HEK293T (cell line): ENCODE measurements at regions not wholly inside any gene's neighbourhood (a gene's known extent, or its start where the extent isn't known, plus 50 kb on each side); places are given as distances from the start of the nearest gene placed in this dataset.

ENCODE experiments used
- CTCF ChIA-PET: fragments of 350-600 bp; formaldehyde crosslinking; extraction: SDS; loops from one replicate; lab custom pipeline; 2021; ENCODE audit warnings: antibody characterized with exemption, inconsistent platforms; lab: Yijun Ruan, JAX
- POLR2A ChIA-PET: fragments of 350-600 bp; formaldehyde crosslinking; extraction: SDS; loops from one replicate; lab custom pipeline; 2020; ENCODE audit warnings: antibody characterized with exemption, inconsistent platforms; lab: Yijun Ruan, JAX
- DNase-seq: peaks from one replicate; pipeline ENCODE4 v3.0.0; 2012; ENCODE audit warnings: mixed read lengths; ENCODE audit errors: extremely low spot score
- ARNT ChIP-seq: fragments of 450-650 bp; IDR thresholded peaks from 2 replicates; pipeline ENCODE4 v1.6.1; 2017; ENCODE audit warnings: mild to moderate bottlenecking
- BHLHE40 ChIP-seq: fragments of 450-650 bp; IDR thresholded peaks from 2 replicates; pipeline ENCODE4 v1.6.1; 2016; ENCODE audit warnings: mild to moderate bottlenecking, moderate library complexity, borderline replicate concordance
- CTBP1 ChIP-seq: fragments of 450-650 bp; IDR thresholded peaks from 2 replicates; pipeline ENCODE4 v1.6.1; 2016; ENCODE audit warnings: borderline replicate concordance
- ELF4 ChIP-seq: fragments of 450-650 bp; IDR thresholded peaks from 2 replicates; pipeline ENCODE4 v1.6.1; 2017; ENCODE audit warnings: antibody characterized with exemption
- FOXA1 ChIP-seq: fragments of 450-650 bp; IDR thresholded peaks from 2 replicates; pipeline ENCODE4 v1.6.1; 2016; ENCODE audit warnings: mild to moderate bottlenecking
- FOXK2 ChIP-seq: fragments of 450-650 bp; IDR thresholded peaks from 2 replicates; pipeline ENCODE4 v1.6.1; 2016; ENCODE audit warnings: mild to moderate bottlenecking
- FOXM1 ChIP-seq: fragments of 450-650 bp; IDR thresholded peaks from 2 replicates; pipeline ENCODE4 v1.6.1; 2017; ENCODE audit warnings: mild to moderate bottlenecking, borderline replicate concordance
- HDGF ChIP-seq: fragments of 450-650 bp; IDR thresholded peaks from 2 replicates; pipeline ENCODE4 v1.6.1; 2017; ENCODE audit warnings: antibody characterized with exemption, borderline replicate concordance
- L3MBTL2 ChIP-seq: fragments of 450-650 bp; conservative IDR thresholded peaks from 2 replicates; pipeline ENCODE4 v1.6.1; 2016; ENCODE audit warnings: mild to moderate bottlenecking
- LEF1 ChIP-seq: fragments of 450-650 bp; IDR thresholded peaks from 2 replicates; pipeline ENCODE4 v1.6.1; 2017; ENCODE audit warnings: mild to moderate bottlenecking, borderline replicate concordance
- NFRKB ChIP-seq: fragments of 450-650 bp; IDR thresholded peaks from 2 replicates; pipeline ENCODE4 v1.6.1; 2016; ENCODE audit warnings: mild to moderate bottlenecking, moderate library complexity
- SP1 ChIP-seq: fragments of 450-650 bp; IDR thresholded peaks from 2 replicates; pipeline ENCODE4 v1.6.1; 2017
- SUZ12 ChIP-seq: fragments of 450-650 bp; IDR thresholded peaks from 2 replicates; pipeline ENCODE4 v1.6.1; 2016; ENCODE audit warnings: mild to moderate bottlenecking
- TARDBP ChIP-seq: fragments of 450-650 bp; IDR thresholded peaks from 2 replicates; pipeline ENCODE4 v1.6.1; 2016
- ZNF384 ChIP-seq: fragments of 450-650 bp; IDR thresholded peaks from 2 replicates; pipeline ENCODE4 v1.6.1; 2016
- TF ChIP-seq, protein P1 (sequence below): fragments of 450-650 bp; IDR thresholded peaks from 2 replicates; pipeline ENCODE4 v1.6.1; 2016

DNA sequence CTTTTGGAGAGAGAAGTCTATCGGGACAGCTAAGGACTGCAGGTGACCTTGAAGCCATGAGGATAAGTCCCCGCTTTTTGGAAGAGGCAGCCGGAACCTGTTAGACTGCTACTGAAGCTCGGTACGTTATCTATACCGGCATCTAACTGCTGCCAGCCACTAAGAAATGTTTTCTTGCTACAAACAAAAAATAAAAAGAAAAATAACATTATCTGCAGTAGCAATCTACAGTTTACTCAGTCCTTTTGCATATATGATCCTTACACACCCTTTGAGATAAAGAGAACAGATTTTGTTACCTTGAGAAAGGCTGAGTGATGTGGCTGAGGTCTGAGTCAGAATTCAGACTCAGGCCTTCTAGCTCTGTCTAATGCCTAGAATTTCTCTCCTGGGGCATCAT lies 314.6 kb downstream of the CDH26 start:
- CTCF ChIA-PET, result no interaction called here
- no peak for DNase-seq
- TF ChIP-seq HDGF (no peak), NFRKB (no peak), L3MBTL2 (no peak), FOXA1 (no peak), SUZ12 (no peak)
- POLR2A ChIA-PET, result no interaction called here

DNA sequence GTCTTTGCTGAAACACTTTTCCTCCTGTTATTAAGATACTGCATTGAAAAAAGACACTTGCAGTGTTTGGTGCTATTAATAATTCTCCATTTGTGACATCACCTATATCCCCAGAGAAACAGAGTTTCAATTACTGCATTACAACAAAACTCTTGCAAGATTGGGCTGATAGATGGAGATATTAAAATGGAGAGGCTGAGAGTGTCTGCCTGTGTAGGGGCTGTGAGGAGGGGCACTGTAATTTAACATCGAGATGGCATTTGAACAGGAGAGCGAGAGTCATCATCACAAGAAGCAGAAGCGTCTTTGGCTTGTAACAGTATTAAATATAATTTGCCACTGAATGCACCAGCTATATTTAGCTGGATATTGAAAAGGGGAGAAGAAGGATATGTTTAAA lies 316.5 kb downstream of the CDH26 start:
- ChIA-PET POLR2A (no interaction called here), CTCF (no interaction called here)
- no peak for DNase-seq
- TF ChIP-seq SUZ12 (no peak), CTBP1 (no peak), LEF1 (no peak)

DNA sequence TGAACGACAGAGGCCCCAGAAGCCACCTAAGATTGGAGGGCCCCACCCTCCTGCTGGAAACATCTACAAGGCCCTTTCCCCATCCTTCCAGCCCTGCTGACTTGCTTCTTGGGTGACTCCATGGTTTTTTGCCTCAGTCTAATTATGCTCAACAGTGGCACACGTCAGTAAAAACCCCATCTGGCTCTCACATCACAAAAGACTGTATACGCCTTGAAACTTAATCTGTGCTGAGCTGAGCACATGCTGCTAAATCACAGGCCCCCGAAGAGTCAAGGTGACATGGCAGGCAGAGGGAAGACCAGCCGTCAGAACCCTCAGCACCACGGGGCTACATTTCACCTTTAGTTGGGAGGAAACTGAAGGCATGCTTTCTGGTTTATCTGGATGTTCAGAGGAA lies 323.1 kb downstream of the CDH26 start:
- ChIA-PET POLR2A (no interaction called here), CTCF (no interaction called here)
- TF ChIP-seq, protein P1, sequence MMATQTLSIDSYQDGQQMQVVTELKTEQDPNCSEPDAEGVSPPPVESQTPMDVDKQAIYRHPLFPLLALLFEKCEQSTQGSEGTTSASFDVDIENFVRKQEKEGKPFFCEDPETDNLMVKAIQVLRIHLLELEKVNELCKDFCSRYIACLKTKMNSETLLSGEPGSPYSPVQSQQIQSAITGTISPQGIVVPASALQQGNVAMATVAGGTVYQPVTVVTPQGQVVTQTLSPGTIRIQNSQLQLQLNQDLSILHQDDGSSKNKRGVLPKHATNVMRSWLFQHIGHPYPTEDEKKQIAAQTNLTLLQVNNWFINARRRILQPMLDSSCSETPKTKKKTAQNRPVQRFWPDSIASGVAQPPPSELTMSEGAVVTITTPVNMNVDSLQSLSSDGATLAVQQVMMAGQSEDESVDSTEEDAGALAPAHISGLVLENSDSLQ, result no peak
- TF ChIP-seq SP1 (no peak), SUZ12 (no peak)
- DNase-seq, result no peak

DNA sequence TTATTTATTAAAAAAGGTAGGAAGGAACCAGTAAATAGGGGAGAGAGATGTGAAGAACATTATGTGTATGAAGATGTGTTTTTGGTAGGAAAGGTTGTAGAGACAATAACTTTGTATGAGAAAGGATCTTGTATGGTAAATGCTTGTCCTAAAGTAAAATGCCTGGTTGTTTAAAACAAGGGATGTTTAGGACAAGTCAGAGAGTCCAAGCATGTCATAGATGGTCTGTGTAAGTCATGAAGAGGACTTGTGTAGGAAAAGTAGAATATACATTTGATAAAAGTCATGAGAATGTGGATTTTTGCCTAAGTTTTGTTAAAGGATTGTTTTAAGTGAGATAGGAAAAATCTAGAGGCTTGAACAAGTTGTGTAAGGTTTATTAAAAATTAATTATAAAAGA lies 325.1 kb downstream of the CDH26 start:
- TF ChIP-seq TARDBP (no peak), CTBP1 (no peak), L3MBTL2 (no peak), ZNF384 (no peak), FOXA1 (no peak), BHLHE40 (no peak), ELF4 (no peak), FOXK2 (no peak), NFRKB (no peak), ARNT (no peak), HDGF (no peak), SP1 (no peak)
- POLR2A ChIA-PET, result no interaction called here

DNA sequence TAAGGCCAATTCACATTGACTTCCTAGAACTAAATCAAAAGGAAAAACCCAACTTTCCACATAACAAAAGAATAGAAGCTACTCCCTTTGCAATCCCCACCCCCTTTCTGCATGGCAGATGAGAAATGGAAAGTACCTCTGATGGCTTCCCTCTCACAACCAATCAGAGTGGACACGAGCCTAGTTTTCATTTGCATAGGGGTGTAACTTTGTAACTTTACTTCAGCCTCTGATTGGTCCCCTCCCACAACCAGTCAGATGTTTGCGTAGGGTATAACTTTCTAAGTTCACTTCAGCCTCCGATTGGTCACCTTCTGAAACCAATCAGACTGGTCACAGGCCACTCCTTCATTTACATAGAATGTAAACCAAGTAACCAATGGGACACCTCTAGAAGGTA lies 328.5 kb downstream of the CDH26 start:
- TF ChIP-seq ZNF384 (no peak), LEF1 (no peak), FOXK2 (no peak), L3MBTL2 (no peak), NFRKB (no peak), ARNT (no peak), FOXM1 (no peak), SUZ12 (no peak)
- TF ChIP-seq, protein P1, result no peak
- ChIA-PET POLR2A (no interaction called here), CTCF (no interaction called here)
- DNase-seq, result no peak

More for the DNA sequence above, 325.1 kb downstream of the CDH26 start:
- CTCF ChIA-PET, result no interaction called here
- no peak for DNase-seq

DNA sequence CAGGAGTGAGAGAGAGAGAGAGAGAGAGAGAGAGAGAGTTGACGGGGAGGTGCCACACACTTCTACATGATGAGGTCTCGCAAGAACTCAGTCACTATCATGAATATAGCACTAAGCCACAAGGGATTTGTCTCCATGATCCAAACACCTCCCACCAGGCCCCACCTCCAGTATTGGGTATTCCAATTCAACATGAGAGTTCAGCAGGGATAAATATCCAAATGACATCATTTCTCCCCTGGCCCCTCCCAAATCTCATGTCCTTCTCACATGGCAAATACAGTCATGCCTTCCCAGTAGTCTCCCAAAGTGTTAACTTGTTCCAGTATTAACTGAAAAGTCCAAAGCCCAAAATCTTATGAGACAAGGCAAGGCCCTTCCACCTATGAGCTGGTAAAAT lies 330.7 kb downstream of the CDH26 start:
- POLR2A ChIA-PET, result no interaction called here
- TF ChIP-seq, protein P1, result no peak
- no peak for TF ChIP-seq LEF1
- no peak for TF ChIP-seq CTBP1
- no peak for TF ChIP-seq ARNT
- no peak for TF ChIP-seq FOXK2
- no peak for TF ChIP-seq HDGF
- TF ChIP-seq BHLHE40, result no peak
- TF ChIP-seq L3MBTL2, result no peak
- TF ChIP-seq FOXA1, result no peak
- no peak for TF ChIP-seq ZNF384
- no peak for TF ChIP-seq ELF4
- no peak for TF ChIP-seq NFRKB
- no peak for TF ChIP-seq SUZ12
- no peak for TF ChIP-seq TARDBP
- no peak for TF ChIP-seq SP1
- TF ChIP-seq FOXM1, result no peak
- no peak for DNase-seq
- CTCF ChIA-PET, result no interaction called here

DNA sequence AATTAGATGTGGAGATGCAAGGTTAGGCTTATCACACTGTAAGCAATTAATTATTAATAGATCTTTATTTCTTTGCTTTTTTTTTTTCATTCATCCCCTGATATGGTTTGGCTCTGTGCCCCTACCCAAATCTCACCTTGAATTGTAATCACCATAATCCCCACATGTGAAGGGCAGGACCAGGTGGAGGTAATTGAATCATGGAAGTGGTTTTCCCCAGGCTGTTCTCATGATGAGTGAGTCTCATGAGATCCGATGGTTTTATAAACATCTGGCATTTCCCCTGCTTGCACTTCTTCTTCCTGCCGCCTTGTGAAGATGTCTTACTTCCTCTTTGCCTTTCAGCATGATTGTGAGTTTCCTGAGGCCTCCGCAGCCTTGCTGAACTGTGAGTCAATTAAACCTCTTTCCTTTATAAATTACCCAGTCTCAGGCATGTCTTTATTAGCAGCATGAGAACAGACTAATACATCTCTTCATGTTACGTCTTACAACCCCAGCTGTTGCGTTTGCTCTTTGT lies 333.8 kb downstream of the CDH26 start:
- TF ChIP-seq LEF1, result no peak
- no peak for TF ChIP-seq FOXA1
- TF ChIP-seq HDGF, result no peak
- no peak for TF ChIP-seq ELF4
- no peak for TF ChIP-seq TARDBP
- TF ChIP-seq SP1, result no peak
- no peak for TF ChIP-seq ZNF384
- no peak for TF ChIP-seq NFRKB
- TF ChIP-seq FOXM1, result no peak
- no peak for TF ChIP-seq FOXK2
- TF ChIP-seq, protein P1, result no peak
- no peak for TF ChIP-seq BHLHE40
- TF ChIP-seq L3MBTL2, result no peak
- CTCF ChIA-PET, result no interaction called here
- POLR2A ChIA-PET, result no interaction called here
- DNase-seq, result no peak
